Adrenal gland (tissue), 9 donors: ENCODE measurements at regions not wholly inside any gene's neighbourhood (a gene's known extent, or its start where the extent isn't known, plus 50 kb on each side); places are given as distances from the start of the nearest gene placed in this dataset.
A peak's percentile ranks its signal among the peaks of the same experiment; 100 is the strongest.

Experiments
- DNase-seq, 7 donors: peaks; one replicate each; pipeline ENCODE4 v3.0.0-alpha.2; 2019 to 2020
- H3K27ac ChIP-seq, 5 donors: fragments of 200-600 bp; sonication (generic) in 4 of 5; 1 replicate in 3 of 5; 2 replicates in 2 of 5; pipeline versions ENCODE4 v1.5.1 to v1.8.0; 2016 to 2020; ENCODE audit warnings: mild to moderate bottlenecking in 1 of 5
- H3K27me3 ChIP-seq: fragments of 200-600 bp; 2 replicates; pipeline ENCODE4 v1.8.0; 2021
- H3K36me3 ChIP-seq, 2 donors: fragments of 200-600 bp; replicated peaks in 1 of 2; 1 replicate in 1 of 2; 2 replicates in 1 of 2; pipeline versions ENCODE4 v1.5.1 to v1.8.0; 2018 to 2022
- H3K4me1 ChIP-seq, 2 donors: fragments of 200-600 bp; replicated peaks in 1 of 2; 1 replicate in 1 of 2; 2 replicates in 1 of 2; pipeline versions ENCODE4 v1.5.1 to v1.8.0; 2018 to 2021
- H3K4me3 ChIP-seq, 4 donors: fragments of 200-600 bp; sonication (generic) in 3 of 4; one replicate each; pipeline ENCODE4 v1.5.1; 2016 to 2018
- H3K9me3 ChIP-seq, 3 donors: fragments of 200-600 bp; sonication (generic) in 1 of 3; replicated peaks in 1 of 3; 1 replicate in 2 of 3; 2 replicates in 1 of 3; pipeline versions ENCODE4 v1.5.1 to v1.8.0; 2016 to 2021
- CTCF ChIP-seq, 6 experiments: fragments of 450-650 bp in 4 of 6; fragments of 200-600 bp in 2 of 6; sonication (generic) in 1 of 6; IDR thresholded peaks; 1 replicate in 5 of 6; 2 replicates in 1 of 6; pipeline versions ENCODE4 v1.5.1 to v1.8.0; 2016 to 2021; ENCODE audit warnings: antibody characterized with exemption in 6 of 6, mild to moderate bottlenecking in 2 of 6, moderate library complexity in 1 of 6
- POLR2A ChIP-seq, 2 donors: fragments of 450-650 bp; IDR thresholded peaks; one replicate each; pipeline ENCODE4 v1.6.1; 2017; ENCODE audit warnings: antibody characterized with exemption in 2 of 2, mild to moderate bottlenecking in 2 of 2, moderate library complexity in 1 of 2
- WGBS, 4 donors: extraction: QIAGEN DNeasy Blood & Tissue Kit in 2 of 4; methylation state at CpG; one replicate each; pipeline versions ENCODE4 v1.1.5 to v1.1.7; 2013 to 2017; 5-methylcytosine and 5-hydroxymethylcytosine counted together
- intact Hi-C, 2 donors: fragments of 100-400 bp; cut with DNase I; formaldehyde crosslinking; loops; one replicate each; pipeline versions ENCODE4 v1.14.1 to v1.15.0; 2022 to 2023
- donor health status: healthy with polysubstance abuse.
- donor health status: Bipolar disorder and iron deficiency.
- donor health status: DM: yes; HTN: yes; CAD: no.
- donor health status: DM: no; HTN: no; CAD: no.
- donor health status: DM: no; HTN: no; CAD: no.

DNA sequence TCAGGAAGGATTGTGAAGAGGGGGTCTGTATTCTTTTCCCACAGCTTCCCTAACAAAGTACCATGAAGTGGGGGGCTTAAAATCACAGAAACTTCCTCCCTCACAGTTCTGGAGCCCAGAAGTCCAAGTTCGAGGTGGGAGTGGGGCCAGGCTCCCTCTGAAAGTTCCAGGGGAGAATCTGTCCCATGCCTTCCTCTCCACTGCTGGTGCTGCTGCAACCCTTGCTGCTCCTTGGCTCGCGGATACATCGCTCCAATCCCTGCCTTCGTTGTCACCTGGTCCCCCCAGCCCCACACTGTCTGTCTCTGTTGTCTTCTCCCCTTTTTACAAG is 134.1 kb downstream of the DDX1 start:
- Histone ChIP-seq H3K4me1 (peaks cover 10 to 13% of the 10 kb centered on the region in 2 donors), H3K4me3 (no peak overlapping the region), H3K9me3 (no peaks in the 10 kb centered on the region), H3K27ac (no peak overlapping the region), H3K27me3 (no peaks in the 10 kb centered on the region), H3K36me3 (no peaks in the 10 kb centered on the region)
- intact Hi-C loops, result no loop called here
- WGBS, 4 donors, result 89 to 97% (median 94%) methylated on average over 5 of the region's 5 CpGs
- peak in 1 of 7 donors; percentile 24 for DNase-seq
- TF ChIP-seq CTCF (IDR thresholded peaks at IDR 0.05), result no peak
- no peak for TF ChIP-seq POLR2A (IDR thresholded peaks at IDR 0.05)

- Histone ChIP-seq H3K4me3 (no peak overlapping the region), H3K27ac (no peak overlapping the region), H3K4me1 (peaks cover 13 to 20% of the 10 kb centered on the region in 2 donors), H3K27me3 (no peaks in the 10 kb centered on the region), H3K36me3 (no peaks in the 10 kb centered on the region), H3K9me3 (no peaks in the 10 kb centered on the region)
- WGBS, 4 donors, result 85 to 96% (median 92%) methylated on average over 6 to 8 of the region's 8 CpGs
- DNase-seq, result peak in 1 of 7 donors; percentile 28
- no peak for TF ChIP-seq CTCF (IDR thresholded peaks at IDR 0.05)
- intact Hi-C loops, result no loop called here
Observed at GRCh38 chr2:15726321-15727057, 134.8 kb downstream of the DDX1 start.

GRCh38 chr2:15727396-15728244 is 136.0 kb downstream of the DDX1 start:
- Histone ChIP-seq H3K36me3 (no peaks in the 10 kb centered on the region), H3K27me3 (no peaks in the 10 kb centered on the region), H3K4me3 (no peak overlapping the region), H3K4me1 (peaks cover 13 to 24% of the 10 kb centered on the region in 2 donors), H3K9me3 (no peaks in the 10 kb centered on the region), H3K27ac (no peak overlapping the region)
- peak in 1 of 7 donors; percentile 3 for DNase-seq
- WGBS, 4 donors, result 72 to 88% (median 84%) methylated on average over 9 of the region's 9 CpGs
- intact Hi-C loops, result no loop called here
- TF ChIP-seq POLR2A (IDR thresholded peaks at IDR 0.05) (no peak), CTCF (IDR thresholded peaks at IDR 0.05) (no peak)

- TF ChIP-seq POLR2A (IDR thresholded peaks at IDR 0.05) (no peak), CTCF (IDR thresholded peaks at IDR 0.05) (no peak)
- Histone ChIP-seq H3K27ac (no peak overlapping the region), H3K27me3 (no peaks in the 10 kb centered on the region), H3K36me3 (no peaks in the 10 kb centered on the region), H3K9me3 (no peaks in the 10 kb centered on the region), H3K4me3 (no peak overlapping the region), H3K4me1 (peaks cover 19 to 28% of the 10 kb centered on the region in 2 donors)
- DNase-seq, result peak in 1 of 7 donors; percentile 35
- intact Hi-C loops, result no loop called here
- 90 to 98% (median 93%) methylated on average over 5 to 9 of the region's 9 CpGs for WGBS, 4 donors
Observed at GRCh38 chr2:15728245-15728938, 136.7 kb downstream of the DDX1 start.
